GM23248 (cell line): ENCODE measurements at regions not wholly inside any gene's neighbourhood (a gene's known extent, or its start where the extent isn't known, plus 50 kb on each side); places are given as distances from the start of the nearest gene placed in this dataset.

Experiments
- EZH2 ChIP-seq: fragments of 200-600 bp; sonication (generic); IDR thresholded peaks from 2 replicates; pipeline ENCODE4 v1.6.1; 2018; ENCODE audit warnings: antibody characterized with exemption, mild to moderate bottlenecking; ENCODE audit not compliant: insufficient read depth, poor library complexity, severe bottlenecking
- EZH2phosphoT487 ChIP-seq: fragments of 200-600 bp; sonication (generic); IDR thresholded peaks from 2 replicates; pipeline ENCODE4 v1.6.1; 2018; ENCODE audit warnings: antibody characterized with exemption, moderate library complexity, mild to moderate bottlenecking, low read depth; ENCODE audit not compliant: insufficient read depth

DNA sequence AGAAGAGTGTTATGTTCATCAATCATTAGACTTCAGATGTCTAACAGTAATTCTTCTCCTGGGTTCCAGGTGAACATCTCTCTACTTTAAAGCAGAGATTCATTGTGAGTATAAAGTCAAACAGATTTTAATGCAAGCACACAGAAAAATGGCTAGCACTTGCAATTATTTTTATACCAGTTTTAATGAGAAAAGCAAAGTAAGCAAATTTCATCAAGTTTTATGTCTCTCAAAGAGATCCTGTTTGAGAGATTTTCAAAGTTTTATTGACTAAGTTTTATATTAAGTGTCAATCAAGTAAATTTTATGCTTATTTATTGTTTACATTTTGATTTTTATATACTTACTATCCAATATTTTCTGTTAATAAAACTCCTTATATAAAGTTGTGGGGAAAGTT is 1628.5 kb downstream of the HACE1 start:
- TF ChIP-seq EZH2phosphoT487 (no peak), EZH2 (no peak)
